Naive B cell (primary cell): ENCODE measurements at regions not wholly inside any gene's neighbourhood (a gene's known extent, or its start where the extent isn't known, plus 50 kb on each side); places are given as distances from the start of the nearest gene placed in this dataset.
A peak's percentile ranks its signal among the peaks of the same experiment; 100 is the strongest.

Source experiments
- ATAC-seq, 2 donors: fragments of 150-1000 bp; cut with Tn5 transposase; 2 replicates each; pipeline ENCODE4 v1.10.0; 2021; ENCODE audit warnings: low read depth in 2 of 2, mild to moderate bottlenecking in 2 of 2, moderate library complexity in 2 of 2
- DNase-seq: peaks from one replicate; pipeline ENCODE4 v3.0.0; 2022
- H3K27ac Mint-ChIP-seq, 6 donors: one replicate each; pipeline ENCODE4 v1.8.0; 2020 to 2022; ENCODE audit warnings: mild to moderate bottlenecking in 6 of 6, mixed read lengths in 6 of 6, moderate library complexity in 5 of 6, inconsistent platforms in 2 of 6
- H3K27me3 Mint-ChIP-seq, 3 donors: one replicate each; pipeline ENCODE4 v1.8.0; 2021 to 2022; ENCODE audit warnings: mixed read lengths in 3 of 3, mild to moderate bottlenecking in 1 of 3
- H3K36me3 Mint-ChIP-seq, 2 donors: one replicate each; pipeline ENCODE4 v1.8.0; 2020 to 2022; ENCODE audit warnings: mixed read lengths in 2 of 2, inconsistent platforms in 1 of 2, mild to moderate bottlenecking in 1 of 2
- H3K4me1 Mint-ChIP-seq, 3 donors: one replicate each; pipeline ENCODE4 v1.8.0; 2020 to 2022; ENCODE audit warnings: mixed read lengths in 3 of 3, inconsistent platforms in 1 of 3, mild to moderate bottlenecking in 1 of 3, moderate library complexity in 1 of 3
- H3K4me3 Mint-ChIP-seq, 8 donors: one replicate each; pipeline ENCODE4 v1.8.0; 2020 to 2022; ENCODE audit warnings: mild to moderate bottlenecking in 8 of 8, mixed read lengths in 8 of 8, moderate library complexity in 8 of 8, inconsistent platforms in 2 of 8
- H3K9me3 Mint-ChIP-seq, 7 donors: one replicate each; pipeline ENCODE4 v1.8.0; 2020 to 2022; ENCODE audit warnings: mixed read lengths in 7 of 7, mild to moderate bottlenecking in 5 of 7, inconsistent platforms in 2 of 7, moderate library complexity in 1 of 7

GRCh38 chr5:2909035-2909434 lies 157.6 kb upstream of the IRX2 start:
- Mint-ChIP-seq H3K4me1 (no peaks in the 10 kb centered on the region), H3K27me3 (no peaks in the 10 kb centered on the region), H3K36me3 (no peaks in the 10 kb centered on the region), H3K4me3 (no peak overlapping the region), H3K27ac (no peak overlapping the region), H3K9me3 (peaks cover 0 to 9% (median 5%) of the 10 kb centered on the region in 7 donors)
- ATAC-seq, result no peak
- DNase-seq, result no peak

- DNase-seq (no peak), ATAC-seq (no peak)
- H3K9me3 Mint-ChIP-seq, result peaks cover 0 to 5% (median 2%) of the 10 kb centered on the region in 7 donors
- no peak overlapping the region for H3K27ac Mint-ChIP-seq
- no peaks in the 10 kb centered on the region for H3K4me1 Mint-ChIP-seq
- H3K4me3 Mint-ChIP-seq, result no peak overlapping the region
- H3K36me3 Mint-ChIP-seq, result no peaks in the 10 kb centered on the region
- no peaks in the 10 kb centered on the region for H3K27me3 Mint-ChIP-seq
Observed at GRCh38 chr5:2908086-2908485, 156.6 kb upstream of the IRX2 start.

GRCh38 chr5:2906302-2907090 lies 155.0 kb upstream of the IRX2 start:
- no peaks in the 10 kb centered on the region for H3K4me1 Mint-ChIP-seq
- H3K27me3 Mint-ChIP-seq, result no peaks in the 10 kb centered on the region
- H3K9me3 Mint-ChIP-seq, result peaks cover 0 to 5% (median 4%) of the 10 kb centered on the region in 7 donors
- H3K27ac Mint-ChIP-seq, result no peak overlapping the region
- peak overlapping the region in 1 of 8 donors; percentile 63 for H3K4me3 Mint-ChIP-seq
- DNase-seq (no peak), ATAC-seq (no peak)
- no peaks in the 10 kb centered on the region for H3K36me3 Mint-ChIP-seq

GRCh38 chr5:2905741-2906140 lies 154.3 kb upstream of the IRX2 start:
- ATAC-seq (no peak), DNase-seq (no peak)
- Mint-ChIP-seq H3K9me3 (peaks cover 0 to 11% (median 6%) of the 10 kb centered on the region in 7 donors), H3K27me3 (no peaks in the 10 kb centered on the region), H3K27ac (no peak overlapping the region), H3K36me3 (no peaks in the 10 kb centered on the region), H3K4me3 (no peak overlapping the region), H3K4me1 (no peaks in the 10 kb centered on the region)

DNA sequence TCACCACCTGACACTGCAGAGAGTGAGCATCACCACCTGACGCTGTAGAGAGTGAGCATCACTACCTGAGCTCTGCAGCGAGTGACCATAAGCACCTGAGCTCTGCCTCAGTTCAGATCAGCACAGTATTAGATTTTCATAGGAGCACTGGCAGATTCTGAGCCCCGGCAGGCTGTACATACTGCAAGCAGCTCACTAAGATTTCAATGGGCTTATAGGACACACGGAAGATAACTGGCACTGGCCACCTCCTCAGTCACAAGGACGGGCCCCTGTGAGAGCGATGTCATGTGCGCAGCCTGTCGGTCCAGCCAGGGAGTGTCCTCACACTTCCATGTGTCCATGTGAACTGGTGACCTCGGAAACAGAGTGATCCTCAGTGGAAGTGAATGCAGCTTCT lies 153.5 kb upstream of the IRX2 start:
- Mint-ChIP-seq H3K9me3 (peaks cover 0 to 17% (median 6%) of the 10 kb centered on the region in 7 donors), H3K4me3 (no peak overlapping the region), H3K36me3 (no peaks in the 10 kb centered on the region), H3K27me3 (no peaks in the 10 kb centered on the region), H3K27ac (no peak overlapping the region), H3K4me1 (no peaks in the 10 kb centered on the region)
- DNase-seq, result no peak
- no peak for ATAC-seq

GRCh38 chr5:2904399-2904798 lies 152.9 kb upstream of the IRX2 start:
- Mint-ChIP-seq H3K27me3 (no peaks in the 10 kb centered on the region), H3K27ac (no peak overlapping the region), H3K4me1 (no peaks in the 10 kb centered on the region), H3K4me3 (no peak overlapping the region), H3K9me3 (peaks cover 0 to 17% (median 6%) of the 10 kb centered on the region in 7 donors), H3K36me3 (no peaks in the 10 kb centered on the region)
- DNase-seq, result no peak
- no peak for ATAC-seq

DNA sequence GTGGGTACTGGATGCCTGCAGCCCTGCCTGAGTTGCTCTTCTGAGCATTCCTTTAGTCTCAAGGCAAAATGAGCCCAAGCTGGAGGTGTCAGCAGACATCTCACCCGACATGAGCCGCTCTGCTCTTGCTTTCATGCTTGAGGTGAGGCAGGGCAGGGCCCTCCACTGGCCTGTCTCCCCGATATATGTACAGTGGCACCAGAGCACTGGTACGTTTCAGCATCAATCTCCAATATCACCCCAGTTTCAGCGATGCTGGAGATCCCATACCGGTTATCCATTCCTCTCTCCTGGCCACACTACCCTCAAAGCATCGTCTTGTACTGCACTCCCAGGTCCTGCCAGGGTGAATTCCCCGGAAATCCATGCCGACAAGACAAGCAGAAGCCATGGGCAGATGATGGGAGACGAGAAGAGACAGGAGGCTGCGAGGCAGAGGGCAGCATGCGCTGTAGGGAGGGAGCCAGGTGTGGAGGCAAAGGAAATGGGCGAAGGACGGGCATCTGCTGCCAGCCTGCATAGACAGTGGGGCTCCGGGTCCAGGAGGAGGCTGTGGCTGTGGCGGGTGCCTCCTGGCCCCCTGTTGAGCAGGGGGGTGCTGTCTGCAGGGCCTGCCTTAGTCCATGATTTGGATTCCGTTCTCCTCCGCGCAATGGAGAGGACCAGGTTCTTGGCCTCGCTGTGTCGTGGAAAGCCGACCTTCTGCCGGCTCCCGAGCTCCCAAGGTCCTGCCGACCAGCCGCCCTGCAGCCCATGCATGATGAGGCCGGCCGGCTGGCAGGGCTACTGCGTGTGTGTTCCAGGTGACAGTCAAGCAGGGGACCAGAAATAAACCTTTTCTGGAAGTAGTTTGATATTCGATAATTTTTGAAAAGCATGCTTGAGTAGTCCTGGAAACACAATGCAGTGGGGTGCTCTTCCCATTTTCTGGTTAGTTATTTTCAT lies 152.2 kb upstream of the IRX2 start:
- H3K36me3 Mint-ChIP-seq, result no peaks in the 10 kb centered on the region
- no peak overlapping the region for H3K27ac Mint-ChIP-seq
- H3K9me3 Mint-ChIP-seq, result peaks cover 0 to 17% (median 6%) of the 10 kb centered on the region in 7 donors
- no peak overlapping the region for H3K4me3 Mint-ChIP-seq
- H3K27me3 Mint-ChIP-seq, result no peaks in the 10 kb centered on the region
- no peak for DNase-seq
- no peaks in the 10 kb centered on the region for H3K4me1 Mint-ChIP-seq
- no peak for ATAC-seq

DNA sequence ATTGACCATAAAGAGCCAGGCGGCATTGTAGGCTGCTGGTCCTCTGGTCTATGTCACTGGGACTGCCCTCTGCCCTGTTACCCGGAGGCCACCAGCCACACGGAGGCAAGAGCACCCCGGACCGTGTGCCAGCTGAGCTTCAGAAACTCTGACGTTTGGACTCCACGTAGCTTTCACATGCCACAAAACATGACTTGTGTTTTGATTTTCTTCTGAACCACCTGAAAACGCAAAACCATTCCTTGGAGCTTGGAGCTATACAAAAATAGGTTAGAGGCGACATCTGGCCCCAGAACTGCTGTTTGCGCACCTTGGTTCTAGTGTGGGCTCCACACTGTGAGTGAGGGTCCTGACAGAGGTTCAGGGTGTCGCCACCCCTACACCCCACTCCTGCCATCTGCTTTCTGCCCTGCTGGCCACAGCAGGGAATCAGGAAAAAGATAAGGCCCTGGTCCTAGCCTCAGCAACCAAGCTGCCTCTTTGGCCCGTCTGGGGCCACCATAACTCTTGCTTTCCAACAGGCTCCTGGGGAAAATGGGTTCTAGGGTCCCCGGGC lies 151.3 kb upstream of the IRX2 start:
- DNase-seq, result no peak
- ATAC-seq, result no peak
- no peaks in the 10 kb centered on the region for H3K36me3 Mint-ChIP-seq
- no peak overlapping the region for H3K4me3 Mint-ChIP-seq
- H3K27me3 Mint-ChIP-seq, result no peaks in the 10 kb centered on the region
- H3K9me3 Mint-ChIP-seq, result peaks cover 0 to 17% (median 6%) of the 10 kb centered on the region in 7 donors
- no peak overlapping the region for H3K27ac Mint-ChIP-seq
- no peaks in the 10 kb centered on the region for H3K4me1 Mint-ChIP-seq

DNA sequence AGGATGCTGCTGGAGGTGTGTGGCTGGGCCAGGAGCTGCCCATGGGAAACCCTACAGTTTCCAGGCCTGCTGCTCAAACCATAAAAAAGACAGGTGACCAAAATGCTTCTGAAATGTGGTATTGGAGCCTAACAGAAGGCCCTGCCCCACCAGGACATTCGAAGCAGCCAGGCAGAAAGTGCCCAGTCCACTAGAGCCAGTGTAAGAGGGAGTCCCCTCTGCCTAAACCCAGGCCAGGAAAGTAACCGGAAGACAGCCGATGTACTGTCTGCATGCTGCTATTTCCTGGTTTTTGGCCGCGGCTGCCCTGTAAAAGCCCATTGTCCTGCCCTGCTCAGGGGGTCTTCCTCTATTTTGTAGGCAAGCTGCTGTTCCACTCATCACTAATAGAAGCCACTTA lies 150.7 kb upstream of the IRX2 start:
- peaks cover 0 to 17% (median 6%) of the 10 kb centered on the region in 7 donors for H3K9me3 Mint-ChIP-seq
- H3K27ac Mint-ChIP-seq, result no peak overlapping the region
- H3K36me3 Mint-ChIP-seq, result no peaks in the 10 kb centered on the region
- no peak overlapping the region for H3K4me3 Mint-ChIP-seq
- DNase-seq (no peak), ATAC-seq (no peak)
- no peaks in the 10 kb centered on the region for H3K27me3 Mint-ChIP-seq
- H3K4me1 Mint-ChIP-seq, result no peaks in the 10 kb centered on the region

DNA sequence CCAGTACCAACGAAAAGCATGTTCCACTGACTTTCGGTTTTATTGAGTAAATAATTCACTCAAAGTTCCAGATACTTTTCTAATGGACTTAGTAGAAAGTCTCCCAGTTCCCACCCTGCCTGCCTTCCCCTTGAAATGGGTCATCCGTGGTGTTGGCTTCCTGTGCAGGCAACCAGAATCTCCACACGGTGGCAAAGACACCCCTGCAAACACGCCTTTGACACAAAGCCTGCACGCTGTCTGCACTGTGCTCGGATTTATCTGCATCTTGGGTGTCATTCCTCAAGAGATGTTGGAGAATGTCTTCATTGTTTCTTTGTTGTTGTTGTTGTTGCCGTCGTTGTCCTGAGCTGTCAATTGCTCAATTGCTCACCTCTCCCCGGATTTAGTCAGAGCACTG lies 150.0 kb upstream of the IRX2 start:
- H3K27me3 Mint-ChIP-seq, result no peaks in the 10 kb centered on the region
- H3K9me3 Mint-ChIP-seq, result peaks cover 0 to 17% (median 5%) of the 10 kb centered on the region in 7 donors
- no peak for DNase-seq
- H3K36me3 Mint-ChIP-seq, result no peaks in the 10 kb centered on the region
- H3K27ac Mint-ChIP-seq, result no peak overlapping the region
- no peak for ATAC-seq
- no peaks in the 10 kb centered on the region for H3K4me1 Mint-ChIP-seq
- H3K4me3 Mint-ChIP-seq, result no peak overlapping the region

DNA sequence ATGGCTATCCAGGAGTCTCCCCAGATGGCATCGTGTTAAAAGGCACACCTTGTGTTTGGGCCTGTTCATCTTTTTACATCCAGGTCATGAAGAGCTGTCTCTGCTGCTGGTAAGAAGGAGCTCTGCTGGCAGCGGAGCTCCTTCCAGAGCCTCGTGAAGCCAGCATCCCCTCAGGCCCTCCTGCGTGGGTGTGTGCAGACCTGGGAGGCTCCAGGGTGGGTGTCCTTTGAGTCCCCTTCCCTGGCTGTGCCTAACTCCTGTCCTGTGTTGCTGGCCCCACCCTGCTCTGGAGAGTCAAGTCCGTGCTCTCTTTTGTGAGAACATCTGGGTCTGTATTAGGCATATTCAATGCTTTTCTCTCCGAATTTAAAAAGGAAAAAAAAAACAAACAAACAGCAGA lies 149.6 kb upstream of the IRX2 start:
- Mint-ChIP-seq H3K36me3 (no peaks in the 10 kb centered on the region), H3K9me3 (peaks cover 0 to 17% (median 5%) of the 10 kb centered on the region in 7 donors), H3K27ac (no peak overlapping the region), H3K4me3 (no peak overlapping the region), H3K4me1 (no peaks in the 10 kb centered on the region), H3K27me3 (no peaks in the 10 kb centered on the region)
- ATAC-seq (no peak), DNase-seq (no peak)

DNA sequence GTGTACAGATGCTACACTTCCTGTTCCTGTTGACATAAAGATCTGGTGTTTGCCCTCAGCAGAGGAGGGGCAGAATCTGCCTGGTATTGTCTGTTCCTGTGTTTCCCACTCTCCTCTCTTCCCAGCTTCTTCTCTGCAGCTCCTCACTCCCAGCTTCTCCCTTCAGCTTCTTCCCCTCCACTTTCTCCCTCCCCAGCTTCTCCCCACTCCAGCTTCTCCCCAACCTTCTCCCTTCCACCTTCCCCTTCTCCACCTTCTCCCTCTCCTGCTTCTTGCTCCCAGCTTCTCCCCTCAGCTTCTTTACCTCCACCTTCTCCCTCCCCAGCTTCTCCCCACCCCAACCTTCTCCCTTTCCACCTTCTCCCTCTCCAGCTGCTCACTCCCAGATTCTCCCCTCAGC lies 148.9 kb upstream of the IRX2 start:
- Mint-ChIP-seq H3K9me3 (peaks cover 0 to 17% (median 4%) of the 10 kb centered on the region in 7 donors), H3K27me3 (no peaks in the 10 kb centered on the region), H3K27ac (peak overlapping the region in 1 of 6 donors; percentile 74), H3K4me1 (no peaks in the 10 kb centered on the region), H3K36me3 (no peaks in the 10 kb centered on the region), H3K4me3 (no peak overlapping the region)
- ATAC-seq (no peak), DNase-seq (no peak)

GRCh38 chr5:2899311-2899710 lies 147.8 kb upstream of the IRX2 start:
- no peak for ATAC-seq
- no peak overlapping the region for H3K27ac Mint-ChIP-seq

More at GRCh38 chr5:2899311-2899710, 147.8 kb upstream of the IRX2 start:
- Mint-ChIP-seq H3K27me3 (no peaks in the 10 kb centered on the region), H3K4me3 (no peak overlapping the region), H3K36me3 (no peaks in the 10 kb centered on the region), H3K4me1 (no peaks in the 10 kb centered on the region), H3K9me3 (peaks cover 0 to 17% (median 6%) of the 10 kb centered on the region in 7 donors)
- no peak for DNase-seq
